ENCODE measurements at regions not wholly inside any gene's neighbourhood (a gene's known extent, or its start where the extent isn't known, plus 50 kb on each side); places are given as distances from the start of the nearest gene placed in this dataset.
A peak's percentile ranks its signal among the peaks of the same experiment; 100 is the strongest.

GRCh38 chr13:29713839-29714238, 118.4 kb upstream of the SLC7A1 start:
- no peak overlapping the region for H3K4me3 ChIP-seq (ENCODE audit: low read depth, low read length)
- TF ChIP-seq, protein P1, sequence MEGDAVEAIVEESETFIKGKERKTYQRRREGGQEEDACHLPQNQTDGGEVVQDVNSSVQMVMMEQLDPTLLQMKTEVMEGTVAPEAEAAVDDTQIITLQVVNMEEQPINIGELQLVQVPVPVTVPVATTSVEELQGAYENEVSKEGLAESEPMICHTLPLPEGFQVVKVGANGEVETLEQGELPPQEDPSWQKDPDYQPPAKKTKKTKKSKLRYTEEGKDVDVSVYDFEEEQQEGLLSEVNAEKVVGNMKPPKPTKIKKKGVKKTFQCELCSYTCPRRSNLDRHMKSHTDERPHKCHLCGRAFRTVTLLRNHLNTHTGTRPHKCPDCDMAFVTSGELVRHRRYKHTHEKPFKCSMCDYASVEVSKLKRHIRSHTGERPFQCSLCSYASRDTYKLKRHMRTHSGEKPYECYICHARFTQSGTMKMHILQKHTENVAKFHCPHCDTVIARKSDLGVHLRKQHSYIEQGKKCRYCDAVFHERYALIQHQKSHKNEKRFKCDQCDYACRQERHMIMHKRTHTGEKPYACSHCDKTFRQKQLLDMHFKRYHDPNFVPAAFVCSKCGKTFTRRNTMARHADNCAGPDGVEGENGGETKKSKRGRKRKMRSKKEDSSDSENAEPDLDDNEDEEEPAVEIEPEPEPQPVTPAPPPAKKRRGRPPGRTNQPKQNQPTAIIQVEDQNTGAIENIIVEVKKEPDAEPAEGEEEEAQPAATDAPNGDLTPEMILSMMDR (IDR thresholded peaks at IDR 0.05; ENCODE audit: insufficient read depth, low read depth, low read length, missing control alignments): peak; percentile 65
- peak; percentile 29 for DNase-seq (ENCODE audit: low read depth)

DNA sequence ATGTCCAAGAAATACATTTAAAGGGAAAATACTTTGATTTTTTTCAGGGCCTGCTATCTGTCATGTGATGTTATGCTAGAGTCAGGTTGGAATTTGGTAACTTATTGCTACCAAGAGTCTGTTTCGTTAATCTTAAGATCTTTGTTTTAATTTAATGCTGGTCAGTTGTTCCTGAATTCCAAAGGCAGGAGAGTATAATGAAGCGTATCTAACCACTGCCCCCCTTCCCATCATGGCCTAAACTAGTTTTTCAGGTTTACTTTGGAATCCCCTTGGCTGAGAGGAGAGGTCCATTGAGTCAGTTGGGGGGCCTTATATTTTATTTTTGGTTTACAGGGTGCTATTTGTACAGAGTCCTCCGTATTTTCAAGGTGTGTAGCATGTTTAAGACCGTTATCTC, 116.3 kb upstream of the SLC7A1 start:
- no peak overlapping the region for H3K4me3 ChIP-seq (ENCODE audit: low read depth, low read length)
- no peak for DNase-seq (ENCODE audit: low read depth)

GRCh38 chr13:29710511-29710910, 115.0 kb upstream of the SLC7A1 start:
- TF ChIP-seq, protein P1 (IDR thresholded peaks at IDR 0.05; ENCODE audit: insufficient read depth, low read depth, low read length, missing control alignments): no peak
- H3K4me3 ChIP-seq (ENCODE audit: low read depth, low read length): no peak overlapping the region
- DNase-seq (ENCODE audit: low read depth): no peak

More for the DNA sequence above, 116.3 kb upstream of the SLC7A1 start:
- TF ChIP-seq, protein P1 (IDR thresholded peaks at IDR 0.05; ENCODE audit: insufficient read depth, low read depth, low read length, missing control alignments): no peak

GRCh38 chr13:29709407-29710069, 114.0 kb upstream of the SLC7A1 start:
- TF ChIP-seq, protein P1 (IDR thresholded peaks at IDR 0.05; ENCODE audit: insufficient read depth, low read depth, low read length, missing control alignments): no peak
- DNase-seq (ENCODE audit: low read depth): no peak
- H3K4me3 ChIP-seq (ENCODE audit: low read depth, low read length): no peak overlapping the region

DNA sequence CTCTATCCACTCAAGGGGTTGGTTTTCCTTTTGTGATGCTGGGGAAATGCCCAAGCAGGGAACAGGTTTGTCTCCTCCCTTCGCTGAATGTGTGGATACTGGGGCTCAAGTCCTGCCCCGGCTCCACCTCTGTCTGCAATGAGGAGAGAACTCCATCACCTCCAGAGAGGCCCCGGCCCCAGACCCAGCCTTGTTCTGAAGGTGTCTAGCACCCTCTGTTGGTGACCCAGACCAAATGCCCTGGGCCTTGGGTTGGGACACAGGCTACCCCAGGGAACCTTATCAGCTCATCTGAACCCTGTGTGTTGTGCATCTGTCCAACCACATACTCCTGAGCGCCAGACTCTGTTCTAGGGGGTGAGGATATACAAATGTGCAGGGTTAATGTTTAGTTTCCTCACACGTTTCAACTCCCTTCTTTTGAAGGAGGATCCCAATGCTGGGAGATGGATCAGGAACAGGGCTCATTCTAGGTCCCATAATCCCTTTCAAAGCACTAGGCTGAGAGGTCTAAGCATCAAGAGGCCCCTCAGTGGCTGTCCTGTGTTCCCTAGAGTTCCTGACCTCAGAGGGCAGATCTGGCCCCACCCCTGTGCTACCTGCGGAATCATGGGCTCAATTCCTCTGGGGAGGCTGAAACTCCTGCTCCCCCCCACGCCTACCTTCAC, 112.5 kb upstream of the SLC7A1 start:
- peak; percentile 59 for DNase-seq (ENCODE audit: low read depth)
- no peak overlapping the region for H3K4me3 ChIP-seq (ENCODE audit: low read depth, low read length)
- TF ChIP-seq, protein P1 (IDR thresholded peaks at IDR 0.05; ENCODE audit: insufficient read depth, low read depth, low read length, missing control alignments): peak; percentile 67

DNA sequence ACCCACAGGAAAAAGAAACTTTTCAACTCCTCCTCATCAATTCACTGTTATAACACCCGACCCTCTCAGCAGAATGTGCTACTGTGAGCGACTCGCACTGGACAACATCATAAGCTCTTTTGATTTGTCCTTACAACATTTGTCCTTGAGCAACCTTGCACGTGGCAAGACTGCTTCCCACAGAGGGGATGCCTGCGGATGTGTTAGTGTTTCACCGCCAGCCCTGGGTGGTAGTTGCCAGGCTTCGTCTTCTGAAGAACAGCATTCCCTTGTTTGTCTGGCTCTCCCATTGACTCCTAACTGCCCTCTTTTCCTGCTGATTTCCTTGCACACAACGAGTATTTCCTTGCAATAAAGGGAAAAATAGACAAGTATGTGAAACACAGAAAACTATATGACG, 111.4 kb upstream of the SLC7A1 start:
- TF ChIP-seq, protein P1 (IDR thresholded peaks at IDR 0.05; ENCODE audit: insufficient read depth, low read depth, low read length, missing control alignments): no peak
- no peak for DNase-seq (ENCODE audit: low read depth)
- H3K4me3 ChIP-seq (ENCODE audit: low read depth, low read length): no peak overlapping the region

Measured in GM12865 (cell line).